GM23338 (cell line): ENCODE measurements at regions not wholly inside any gene's neighbourhood (a gene's known extent, or its start where the extent isn't known, plus 50 kb on each side); places are given as distances from the start of the nearest gene placed in this dataset.

Experiments used
- ATAC-seq: fragments of 200-7000 bp; cut with Tn5 transposase; 3 replicates; pipeline ENCODE4 v1.9.1; 2020
- DNase-seq: peaks from one replicate; pipeline ENCODE4 v3.0.0-alpha.2; 2015; ENCODE audit warnings: low spot score
- H2AFZ ChIP-seq: fragments of 200-600 bp; sonication (generic); 2 replicates; pipeline ENCODE4 v1.8.0; 2016; ENCODE audit warnings: antibody characterized with exemption, mild to moderate bottlenecking, moderate library complexity
- H3F3A ChIP-seq: fragments of 200-600 bp; sonication (generic); replicated peaks from 2 replicates; pipeline ENCODE4 v1.8.0; 2017; ENCODE audit warnings: antibody characterized with exemption, mixed run types, low read depth
- H3K27ac ChIP-seq: fragments of 200-600 bp; sonication (generic); 2 replicates; pipeline ENCODE4 v1.6.1; 2016; ENCODE audit warnings: low read depth
- H3K27me3 ChIP-seq: fragments of 200-600 bp; sonication (generic); 2 replicates; pipeline ENCODE4 v1.8.0; 2016; ENCODE audit warnings: mild to moderate bottlenecking, mixed run types, moderate library complexity; ENCODE audit not compliant: insufficient read depth
- H3K36me3 ChIP-seq: fragments of 200-600 bp; sonication (generic); 2 replicates; pipeline ENCODE4 v1.8.0; 2016; ENCODE audit warnings: mild to moderate bottlenecking; ENCODE audit not compliant: insufficient read depth
- H3K4me1 ChIP-seq: fragments of 200-600 bp; sonication (generic); 2 replicates; pipeline ENCODE4 v1.8.0; 2016; ENCODE audit warnings: mild to moderate bottlenecking, moderate library complexity; ENCODE audit not compliant: insufficient read depth
- H3K4me2 ChIP-seq: fragments of 200-600 bp; sonication (generic); 2 replicates; pipeline ENCODE4 v1.7.1; 2017; ENCODE audit warnings: mixed run types
- H3K4me3 ChIP-seq: fragments of 200-600 bp; sonication (generic); 2 replicates; pipeline ENCODE4 v1.6.1; 2016; ENCODE audit warnings: mixed run types
- H3K79me2 ChIP-seq: fragments of 200-600 bp; sonication (generic); replicated peaks from 2 replicates; pipeline ENCODE4 v1.8.0; 2017; ENCODE audit warnings: mild to moderate bottlenecking; ENCODE audit not compliant: insufficient read depth
- H3K9me2 ChIP-seq: fragments of 200-600 bp; sonication (generic); 2 replicates; pipeline ENCODE4 v1.8.0; 2017; ENCODE audit not compliant: insufficient read depth
- H4K20me1 ChIP-seq: fragments of 200-600 bp; sonication (generic); replicated peaks from 2 replicates; pipeline ENCODE4 v1.8.0; 2017; ENCODE audit warnings: mild to moderate bottlenecking; ENCODE audit not compliant: insufficient read depth
- H3K27ac Mint-ChIP-seq: 2 replicates; pipeline ENCODE4 v1.8.0; 2020; ENCODE audit warnings: inconsistent platforms, mild to moderate bottlenecking, moderate library complexity, mixed read lengths
- H3K27me3 Mint-ChIP-seq: 3 replicates; pipeline ENCODE4 v1.8.0; 2022; ENCODE audit warnings: low read depth, mild to moderate bottlenecking, moderate library complexity, mixed read lengths, inconsistent platforms; ENCODE audit not compliant: insufficient read depth, poor library complexity
- H3K36me3 Mint-ChIP-seq: 3 replicates; pipeline ENCODE4 v1.8.0; 2021; ENCODE audit warnings: low read depth, mild to moderate bottlenecking, inconsistent platforms, moderate library complexity, mixed read lengths
- H3K4me1 Mint-ChIP-seq: 3 replicates; pipeline ENCODE4 v1.8.0; 2020; ENCODE audit warnings: mild to moderate bottlenecking, inconsistent platforms, mixed read lengths
- H3K4me3 Mint-ChIP-seq: 3 replicates; pipeline ENCODE4 v1.8.0; 2021; ENCODE audit warnings: moderate library complexity, mild to moderate bottlenecking, inconsistent platforms, mixed read lengths
- H3K9me3 Mint-ChIP-seq: 3 replicates; pipeline ENCODE4 v1.8.0; 2020; ENCODE audit warnings: moderate library complexity, mild to moderate bottlenecking, inconsistent platforms, mixed read lengths
- EZH2 ChIP-seq: fragments of 200-600 bp; sonication (generic); IDR thresholded peaks from one replicate; pipeline ENCODE4 v1.8.0; 2017; ENCODE audit warnings: antibody characterized with exemption, mild to moderate bottlenecking, low read depth; ENCODE audit not compliant: unreplicated experiment
- EZH2phosphoT487 ChIP-seq: fragments of 200-600 bp; sonication (generic); IDR thresholded peaks from one replicate; pipeline ENCODE4 v1.8.1; 2018; ENCODE audit warnings: antibody characterized with exemption; ENCODE audit not compliant: unreplicated experiment
- TF ChIP-seq, protein P1 (sequence below), 2 experiments: fragments of 200-600 bp in 1 of 2; sonication (generic) in 1 of 2; conservative IDR thresholded peaks; 2 replicates each; pipeline versions ENCODE4 v1.5.1 to v1.6.1; 2016 to 2017; ENCODE audit warnings: antibody characterized with exemption in 2 of 2, low read depth in 2 of 2, mild to moderate bottlenecking in 2 of 2, moderate library complexity in 1 of 2
- TF ChIP-seq, protein P2 (sequence below): IDR thresholded peaks from 2 replicates; pipeline ENCODE4 v1.6.1; 2016; ENCODE audit warnings: antibody characterized with exemption
- TF ChIP-seq, protein P3 (sequence below): fragments of 250-450 bp; sonication (Bioruptor Pico); IDR thresholded peaks from 2 replicates; pipeline ENCODE4 v1.5.0; 2020; ENCODE audit warnings: mild to moderate bottlenecking, moderate library complexity

DNA sequence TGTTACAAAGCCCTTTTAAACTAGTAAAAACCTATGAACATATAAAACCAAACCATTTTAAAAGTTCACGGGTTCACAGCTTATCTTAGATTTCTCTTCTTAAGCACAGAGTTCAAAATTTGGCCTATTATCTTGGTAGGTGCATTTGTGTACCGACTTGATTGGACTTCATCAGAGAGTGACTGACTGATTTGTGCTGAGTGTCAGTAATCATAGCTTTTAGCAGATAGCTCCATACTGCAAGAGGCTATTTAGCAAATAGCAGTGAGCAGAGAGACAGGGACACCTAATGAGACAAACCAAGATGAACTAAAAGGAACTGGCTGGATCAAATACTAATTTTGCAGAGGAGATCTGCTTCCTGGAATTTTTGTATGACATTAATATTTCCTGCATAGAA is 274.5 kb downstream of the PRR16 start:
- H4K20me1 ChIP-seq, result no peaks in the 10 kb centered on the region
- no peak overlapping the region for H3K27ac ChIP-seq
- Mint-ChIP-seq H3K27me3 (peaks cover 4% of the 10 kb centered on the region), H3K9me3 (no peaks in the 10 kb centered on the region), H3K4me1 (peaks cover 26% of the 10 kb centered on the region), H3K27ac (no peak overlapping the region), H3K4me3 (no peak overlapping the region), H3K36me3 (no peaks in the 10 kb centered on the region)
- no peak overlapping the region for H3K4me2 ChIP-seq
- H3K9me2 ChIP-seq, result no peaks in the 10 kb centered on the region
- DNase-seq (no peak), ATAC-seq (no peak)
- H3K36me3 ChIP-seq, result no peaks in the 10 kb centered on the region
- H3F3A ChIP-seq, result no peaks in the 10 kb centered on the region
- H3K27me3 ChIP-seq, result no peaks in the 10 kb centered on the region
- H3K4me1 ChIP-seq, result peaks cover 16% of the 10 kb centered on the region
- no peak overlapping the region for H2AFZ ChIP-seq
- no peak overlapping the region for H3K4me3 ChIP-seq
- TF ChIP-seq, protein P1, sequence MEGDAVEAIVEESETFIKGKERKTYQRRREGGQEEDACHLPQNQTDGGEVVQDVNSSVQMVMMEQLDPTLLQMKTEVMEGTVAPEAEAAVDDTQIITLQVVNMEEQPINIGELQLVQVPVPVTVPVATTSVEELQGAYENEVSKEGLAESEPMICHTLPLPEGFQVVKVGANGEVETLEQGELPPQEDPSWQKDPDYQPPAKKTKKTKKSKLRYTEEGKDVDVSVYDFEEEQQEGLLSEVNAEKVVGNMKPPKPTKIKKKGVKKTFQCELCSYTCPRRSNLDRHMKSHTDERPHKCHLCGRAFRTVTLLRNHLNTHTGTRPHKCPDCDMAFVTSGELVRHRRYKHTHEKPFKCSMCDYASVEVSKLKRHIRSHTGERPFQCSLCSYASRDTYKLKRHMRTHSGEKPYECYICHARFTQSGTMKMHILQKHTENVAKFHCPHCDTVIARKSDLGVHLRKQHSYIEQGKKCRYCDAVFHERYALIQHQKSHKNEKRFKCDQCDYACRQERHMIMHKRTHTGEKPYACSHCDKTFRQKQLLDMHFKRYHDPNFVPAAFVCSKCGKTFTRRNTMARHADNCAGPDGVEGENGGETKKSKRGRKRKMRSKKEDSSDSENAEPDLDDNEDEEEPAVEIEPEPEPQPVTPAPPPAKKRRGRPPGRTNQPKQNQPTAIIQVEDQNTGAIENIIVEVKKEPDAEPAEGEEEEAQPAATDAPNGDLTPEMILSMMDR (conservative IDR thresholded peaks at IDR 0.05; ENCODE audit: low read depth in 2 of 2), result no peak
- TF ChIP-seq, protein P2, sequence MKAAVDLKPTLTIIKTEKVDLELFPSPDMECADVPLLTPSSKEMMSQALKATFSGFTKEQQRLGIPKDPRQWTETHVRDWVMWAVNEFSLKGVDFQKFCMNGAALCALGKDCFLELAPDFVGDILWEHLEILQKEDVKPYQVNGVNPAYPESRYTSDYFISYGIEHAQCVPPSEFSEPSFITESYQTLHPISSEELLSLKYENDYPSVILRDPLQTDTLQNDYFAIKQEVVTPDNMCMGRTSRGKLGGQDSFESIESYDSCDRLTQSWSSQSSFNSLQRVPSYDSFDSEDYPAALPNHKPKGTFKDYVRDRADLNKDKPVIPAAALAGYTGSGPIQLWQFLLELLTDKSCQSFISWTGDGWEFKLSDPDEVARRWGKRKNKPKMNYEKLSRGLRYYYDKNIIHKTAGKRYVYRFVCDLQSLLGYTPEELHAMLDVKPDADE, result no peak
- TF ChIP-seq, protein P3, sequence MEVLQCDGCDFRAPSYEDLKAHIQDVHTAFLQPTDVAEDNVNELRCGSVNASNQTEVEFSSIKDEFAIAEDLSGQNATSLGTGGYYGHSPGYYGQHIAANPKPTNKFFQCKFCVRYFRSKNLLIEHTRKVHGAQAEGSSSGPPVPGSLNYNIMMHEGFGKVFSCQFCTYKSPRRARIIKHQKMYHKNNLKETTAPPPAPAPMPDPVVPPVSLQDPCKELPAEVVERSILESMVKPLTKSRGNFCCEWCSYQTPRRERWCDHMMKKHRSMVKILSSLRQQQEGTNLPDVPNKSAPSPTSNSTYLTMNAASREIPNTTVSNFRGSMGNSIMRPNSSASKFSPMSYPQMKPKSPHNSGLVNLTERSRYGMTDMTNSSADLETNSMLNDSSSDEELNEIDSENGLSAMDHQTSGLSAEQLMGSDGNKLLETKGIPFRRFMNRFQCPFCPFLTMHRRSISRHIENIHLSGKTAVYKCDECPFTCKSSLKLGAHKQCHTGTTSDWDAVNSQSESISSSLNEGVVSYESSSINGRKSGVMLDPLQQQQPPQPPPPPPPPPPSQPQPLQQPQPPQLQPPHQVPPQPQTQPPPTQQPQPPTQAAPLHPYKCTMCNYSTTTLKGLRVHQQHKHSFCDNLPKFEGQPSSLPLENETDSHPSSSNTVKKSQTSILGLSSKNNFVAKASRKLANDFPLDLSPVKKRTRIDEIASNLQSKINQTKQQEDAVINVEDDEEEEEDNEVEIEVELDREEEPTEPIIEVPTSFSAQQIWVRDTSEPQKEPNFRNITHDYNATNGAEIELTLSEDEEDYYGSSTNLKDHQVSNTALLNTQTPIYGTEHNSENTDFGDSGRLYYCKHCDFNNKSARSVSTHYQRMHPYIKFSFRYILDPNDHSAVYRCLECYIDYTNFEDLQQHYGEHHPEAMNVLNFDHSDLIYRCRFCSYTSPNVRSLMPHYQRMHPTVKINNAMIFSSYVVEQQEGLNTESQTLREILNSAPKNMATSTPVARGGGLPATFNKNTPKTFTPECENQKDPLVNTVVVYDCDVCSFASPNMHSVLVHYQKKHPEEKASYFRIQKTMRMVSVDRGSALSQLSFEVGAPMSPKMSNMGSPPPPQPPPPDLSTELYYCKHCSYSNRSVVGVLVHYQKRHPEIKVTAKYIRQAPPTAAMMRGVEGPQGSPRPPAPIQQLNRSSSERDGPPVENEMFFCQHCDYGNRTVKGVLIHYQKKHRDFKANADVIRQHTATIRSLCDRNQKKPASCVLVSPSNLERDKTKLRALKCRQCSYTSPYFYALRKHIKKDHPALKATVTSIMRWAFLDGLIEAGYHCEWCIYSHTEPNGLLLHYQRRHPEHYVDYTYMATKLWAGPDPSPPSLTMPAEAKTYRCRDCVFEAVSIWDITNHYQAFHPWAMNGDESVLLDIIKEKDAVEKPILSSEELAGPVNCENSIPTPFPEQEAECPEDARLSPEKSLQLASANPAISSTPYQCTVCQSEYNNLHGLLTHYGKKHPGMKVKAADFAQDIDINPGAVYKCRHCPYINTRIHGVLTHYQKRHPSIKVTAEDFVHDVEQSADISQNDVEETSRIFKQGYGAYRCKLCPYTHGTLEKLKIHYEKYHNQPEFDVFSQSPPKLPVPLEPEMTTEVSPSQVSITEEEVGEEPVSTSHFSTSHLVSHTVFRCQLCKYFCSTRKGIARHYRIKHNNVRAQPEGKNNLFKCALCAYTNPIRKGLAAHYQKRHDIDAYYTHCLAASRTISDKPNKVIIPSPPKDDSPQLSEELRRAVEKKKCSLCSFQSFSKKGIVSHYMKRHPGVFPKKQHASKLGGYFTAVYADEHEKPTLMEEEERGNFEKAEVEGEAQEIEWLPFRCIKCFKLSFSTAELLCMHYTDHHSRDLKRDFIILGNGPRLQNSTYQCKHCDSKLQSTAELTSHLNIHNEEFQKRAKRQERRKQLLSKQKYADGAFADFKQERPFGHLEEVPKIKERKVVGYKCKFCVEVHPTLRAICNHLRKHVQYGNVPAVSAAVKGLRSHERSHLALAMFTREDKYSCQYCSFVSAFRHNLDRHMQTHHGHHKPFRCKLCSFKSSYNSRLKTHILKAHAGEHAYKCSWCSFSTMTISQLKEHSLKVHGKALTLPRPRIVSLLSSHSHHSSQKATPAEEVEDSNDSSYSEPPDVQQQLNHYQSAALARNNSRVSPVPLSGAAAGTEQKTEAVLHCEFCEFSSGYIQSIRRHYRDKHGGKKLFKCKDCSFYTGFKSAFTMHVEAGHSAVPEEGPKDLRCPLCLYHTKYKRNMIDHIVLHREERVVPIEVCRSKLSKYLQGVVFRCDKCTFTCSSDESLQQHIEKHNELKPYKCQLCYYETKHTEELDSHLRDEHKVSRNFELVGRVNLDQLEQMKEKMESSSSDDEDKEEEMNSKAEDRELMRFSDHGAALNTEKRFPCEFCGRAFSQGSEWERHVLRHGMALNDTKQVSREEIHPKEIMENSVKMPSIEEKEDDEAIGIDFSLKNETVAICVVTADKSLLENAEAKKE, result no peak
- no peak for TF ChIP-seq EZH2
- no peak for TF ChIP-seq EZH2phosphoT487
- no peaks in the 10 kb centered on the region for H3K79me2 ChIP-seq
